HG03280 (cell line): ENCODE measurements at regions not wholly inside any gene's neighbourhood (a gene's known extent, or its start where the extent isn't known, plus 50 kb on each side); places are given as distances from the start of the nearest gene placed in this dataset.
"Not testable (repeated sequence)": the region's sequence is repeated elsewhere in the genome, so short reads cannot be mapped to it uniquely, and the experiment has no call there.

Experiments used
- ATAC-seq: cut with Tn5 transposase; IDR thresholded peaks from one replicate; pipeline ENCODE4 v1.9.1; 2021; ENCODE audit warnings: mild to moderate bottlenecking, moderate library complexity; ENCODE audit not compliant: unreplicated experiment

DNA sequence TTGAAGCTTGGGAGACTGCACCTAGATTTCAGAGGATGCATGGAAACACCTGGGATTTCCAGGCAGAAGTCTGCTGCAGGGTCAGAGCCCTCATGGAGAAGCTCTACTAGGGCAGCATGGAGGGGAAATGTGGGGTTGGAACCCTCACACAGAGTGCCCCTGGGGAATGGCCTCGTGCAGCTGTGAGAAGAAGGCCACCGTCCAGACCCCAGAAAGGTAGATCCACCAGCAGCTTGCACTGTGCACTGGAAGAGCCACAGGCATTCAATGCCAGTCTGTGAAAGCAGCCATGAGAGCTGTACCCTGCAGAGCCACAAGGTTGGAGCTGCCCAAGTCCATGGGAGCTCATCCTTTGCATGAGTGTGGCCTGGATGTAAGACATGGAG, 285.3 kb upstream of the FAM174A start:
- no peak for ATAC-seq

DNA sequence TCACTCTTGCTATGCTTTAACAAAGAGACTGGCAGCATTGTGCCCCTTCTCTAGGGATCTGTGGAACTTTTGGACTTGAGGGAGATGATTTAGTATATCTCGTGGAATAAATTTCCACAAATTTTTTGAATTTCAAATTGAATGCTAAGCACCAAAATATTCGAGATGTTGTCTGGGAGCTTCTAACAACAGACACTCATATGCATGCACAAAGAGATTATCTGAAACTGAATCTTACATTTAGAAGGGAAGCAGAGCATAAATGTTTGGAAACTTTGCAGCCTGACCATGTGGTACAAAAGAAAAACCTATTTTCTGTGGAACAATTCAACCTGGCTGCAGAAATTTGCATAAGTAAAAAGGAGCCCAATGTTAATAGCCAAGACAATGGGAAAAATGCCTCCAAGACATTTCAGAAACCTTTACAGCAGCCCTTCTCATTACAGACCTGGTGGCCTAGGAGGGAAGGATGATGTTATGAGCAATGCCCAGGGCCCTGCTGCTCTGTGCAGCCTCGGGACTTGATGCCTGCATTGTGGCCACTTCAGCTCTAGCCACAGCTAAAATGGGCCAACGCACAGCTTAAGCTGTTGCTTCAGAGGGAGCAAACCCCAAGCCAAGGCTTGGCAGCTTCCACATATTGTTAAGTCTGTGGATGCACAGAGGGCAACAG, 285.8 kb upstream of the FAM174A start:
- no peak for ATAC-seq

DNA sequence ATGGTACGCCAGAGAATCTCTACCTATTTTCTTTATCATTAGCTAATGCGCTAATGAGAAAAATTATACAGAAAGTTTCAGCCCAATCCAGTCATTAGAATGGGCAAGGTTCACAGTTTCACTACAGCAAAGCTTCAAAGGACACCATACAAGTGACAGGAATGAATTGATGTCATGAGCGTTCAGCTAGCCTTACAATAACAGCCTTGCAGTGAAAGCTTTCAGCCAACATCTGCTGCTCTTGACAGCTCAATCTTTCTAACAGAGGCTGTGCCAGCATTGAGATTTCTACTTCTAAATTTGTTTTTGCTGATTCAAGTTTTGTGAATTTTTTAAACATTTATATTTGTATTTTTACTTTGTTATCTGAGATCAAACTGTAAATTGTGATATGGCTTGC, 302.4 kb upstream of the FAM174A start:
- no peak for ATAC-seq

DNA sequence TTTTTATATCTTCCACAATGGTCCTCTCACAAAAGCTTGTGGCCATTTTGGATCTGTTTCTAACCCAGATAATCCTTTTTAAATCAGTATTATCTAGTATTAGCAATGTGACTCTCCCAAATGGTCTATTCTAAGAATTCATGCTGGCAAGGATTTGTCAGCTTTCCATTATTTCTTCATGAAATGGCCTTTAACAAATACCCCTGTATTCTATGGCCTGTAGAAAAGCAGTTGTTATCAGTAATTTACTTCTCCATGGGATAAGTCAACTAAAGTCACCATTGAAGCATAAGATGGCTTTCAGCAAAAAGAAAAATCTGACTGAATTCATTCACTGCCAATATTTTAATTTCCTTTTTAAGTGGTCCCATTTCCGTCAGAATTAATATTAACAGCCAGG, 346.4 kb upstream of the FAM174A start:
- ATAC-seq: no peak

DNA sequence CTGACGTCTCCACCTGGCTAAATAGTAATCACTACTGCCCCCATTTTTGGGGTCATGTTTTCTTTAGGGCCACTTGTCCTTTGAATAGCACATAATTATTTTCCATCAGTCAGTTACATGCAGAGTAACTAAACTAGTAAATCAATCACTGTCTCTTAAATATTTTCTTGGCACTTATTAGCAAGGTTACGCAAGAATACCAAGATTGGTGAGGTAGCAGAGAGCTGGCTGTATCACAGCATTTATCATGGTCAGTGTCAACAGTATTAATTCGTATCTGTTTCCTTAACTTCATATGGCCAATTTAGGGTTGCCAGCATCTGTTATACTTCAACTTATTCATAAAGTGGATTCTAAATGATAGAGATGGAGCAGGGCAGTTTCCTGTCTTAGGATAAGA, 346.8 kb upstream of the FAM174A start:
- ATAC-seq: no peak

DNA sequence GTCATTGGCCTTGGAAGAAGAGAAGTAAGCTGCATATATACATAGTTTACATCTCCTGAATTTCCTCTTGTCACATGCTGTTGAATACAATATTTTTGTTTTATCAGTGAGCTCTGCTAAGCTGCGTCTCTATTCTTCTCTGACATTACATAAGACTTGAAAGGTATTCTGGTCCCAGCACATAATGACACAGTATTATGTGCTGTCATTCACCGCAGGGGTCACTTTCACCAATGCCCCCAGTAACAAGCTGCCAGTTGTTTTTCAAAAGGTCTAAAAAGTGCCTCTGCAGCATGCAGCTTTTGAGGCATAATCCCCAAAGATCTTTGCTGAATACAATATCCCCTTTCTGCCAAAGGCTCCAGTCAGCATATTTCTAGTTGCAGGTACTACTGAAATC, 349.0 kb upstream of the FAM174A start:
- no peak for ATAC-seq

DNA sequence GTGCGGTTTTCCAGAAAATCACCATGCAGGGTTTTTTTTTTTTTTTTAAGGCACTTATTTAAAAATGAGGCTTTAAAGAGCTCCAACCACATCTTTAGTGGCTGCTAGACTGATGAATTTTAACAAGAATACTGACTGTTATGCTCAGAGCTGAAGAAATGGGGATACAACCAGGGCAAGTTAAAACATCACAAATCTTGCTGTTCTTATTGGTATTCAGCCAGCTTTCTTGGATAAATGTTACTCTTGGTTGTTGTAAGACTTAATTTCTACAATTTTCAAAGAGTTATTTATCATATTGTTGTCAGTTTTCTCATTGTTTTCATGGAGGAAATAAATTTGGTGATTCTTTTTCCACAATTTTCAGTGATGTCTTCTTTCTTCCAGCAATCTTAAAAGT, 352.8 kb upstream of the FAM174A start:
- ATAC-seq: no peak

DNA sequence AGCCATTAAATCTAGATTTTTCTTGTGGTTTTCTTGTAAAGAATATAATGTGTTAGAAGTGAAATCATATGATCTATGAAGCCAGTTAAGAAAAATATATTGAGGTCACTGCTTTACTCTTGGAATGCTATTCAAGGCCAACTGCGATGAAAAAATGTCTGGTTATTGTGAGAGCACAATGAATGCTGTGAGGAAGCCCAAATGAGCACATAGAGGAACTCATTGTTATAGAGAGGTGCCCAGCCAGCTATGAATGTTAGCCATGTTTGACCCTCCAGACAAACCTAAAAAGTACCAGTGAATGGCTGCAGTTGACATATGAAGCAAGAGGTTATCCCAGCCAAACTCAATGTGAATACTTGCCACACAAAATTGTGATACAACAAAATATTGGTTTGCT, 359.8 kb upstream of the FAM174A start:
- ATAC-seq: no peak

DNA sequence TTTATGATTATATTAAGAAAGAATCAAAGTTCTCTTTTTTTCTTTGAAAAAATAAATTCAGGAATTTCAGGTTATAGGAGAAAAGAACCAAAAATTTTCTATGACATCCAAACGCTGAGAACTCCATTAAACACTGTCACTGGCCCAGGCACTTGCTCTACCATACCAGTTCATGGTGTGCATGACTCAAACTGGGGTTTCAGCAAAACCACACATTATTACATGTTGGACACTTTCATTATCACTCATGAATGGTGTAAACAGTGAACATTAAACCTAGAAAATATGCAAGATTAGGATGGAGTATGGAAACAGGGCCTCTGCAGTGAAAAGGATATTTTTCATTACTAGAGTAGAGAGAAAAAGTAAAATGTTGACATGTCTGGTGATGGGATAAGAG, 369.9 kb upstream of the FAM174A start:
- peak; percentile 100 for ATAC-seq

DNA sequence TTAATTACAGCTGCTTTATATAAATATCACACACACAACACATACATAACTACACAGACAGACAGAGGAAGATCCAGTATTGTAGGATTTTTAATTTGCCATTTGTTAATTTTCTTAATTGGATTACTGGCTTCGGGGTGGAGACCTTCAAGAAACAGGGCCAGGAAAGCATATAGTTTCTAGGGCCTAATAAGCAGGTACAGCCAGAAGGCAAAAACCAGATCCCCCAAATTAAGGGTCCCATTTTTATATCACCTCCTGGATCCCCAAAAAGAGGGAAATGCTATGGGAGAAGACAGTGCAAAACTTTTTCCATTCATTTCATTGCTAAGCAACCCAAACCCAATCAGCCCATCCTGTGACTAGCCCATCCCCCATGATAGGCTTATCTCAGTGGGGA, 373.3 kb upstream of the FAM174A start:
- no peak for ATAC-seq

DNA sequence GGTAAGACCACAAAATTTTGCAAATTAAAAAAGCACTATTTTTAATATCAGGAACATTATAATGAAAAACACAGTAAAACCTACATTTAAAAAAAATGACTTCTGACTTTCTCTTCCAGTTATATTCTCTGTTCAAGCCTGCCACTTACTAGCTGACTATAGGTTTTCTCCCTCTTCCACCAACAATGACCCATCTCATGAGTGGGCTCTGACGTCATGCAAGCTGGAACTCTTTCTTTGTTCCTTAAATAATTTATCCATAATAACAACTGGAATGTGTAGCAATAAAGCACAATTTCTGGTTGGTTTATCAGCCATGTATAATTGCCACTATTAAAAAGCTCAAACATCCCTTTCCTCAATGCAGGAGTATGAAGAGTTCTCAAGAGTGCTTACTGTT, 378.1 kb upstream of the FAM174A start:
- ATAC-seq: no peak

DNA sequence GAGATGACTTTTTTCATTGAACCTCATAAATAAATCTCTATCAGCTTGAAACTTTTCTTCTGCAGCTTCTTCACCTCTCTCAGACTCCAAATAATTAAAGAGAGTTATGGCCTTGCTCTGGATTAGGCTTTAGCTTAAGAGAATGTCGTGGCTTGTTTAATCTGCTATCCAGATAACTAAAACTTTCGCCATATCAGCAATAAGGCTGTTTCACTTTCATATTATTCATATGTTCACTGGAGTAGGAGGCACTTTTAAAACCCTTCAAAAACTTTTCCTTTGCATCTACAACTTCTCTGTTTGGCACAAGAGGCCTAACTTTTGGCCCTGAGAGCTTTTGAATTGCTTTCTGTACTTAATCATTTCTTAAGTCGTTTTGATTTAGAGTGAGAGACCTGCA, 386.9 kb upstream of the FAM174A start:
- no peak for ATAC-seq

DNA sequence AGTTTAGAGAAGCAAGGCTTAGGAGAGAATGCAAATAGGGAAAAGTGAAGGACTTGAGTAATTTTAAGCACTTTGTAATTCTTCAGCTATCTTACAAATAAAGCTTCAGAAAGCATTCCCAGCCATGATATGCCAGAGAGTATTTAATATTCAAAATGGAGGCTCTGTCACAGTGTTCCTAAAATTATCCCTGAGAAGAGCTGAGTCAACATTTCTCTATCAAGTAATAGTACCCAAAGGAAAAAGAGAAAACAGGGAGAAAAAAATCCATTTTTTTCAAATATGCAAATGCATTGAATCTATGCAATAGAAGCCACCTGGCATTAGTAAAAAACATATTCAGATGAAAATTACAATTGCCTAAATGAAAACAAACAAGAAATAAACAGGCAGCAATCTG, 392.6 kb upstream of the FAM174A start:
- ATAC-seq: no peak

DNA sequence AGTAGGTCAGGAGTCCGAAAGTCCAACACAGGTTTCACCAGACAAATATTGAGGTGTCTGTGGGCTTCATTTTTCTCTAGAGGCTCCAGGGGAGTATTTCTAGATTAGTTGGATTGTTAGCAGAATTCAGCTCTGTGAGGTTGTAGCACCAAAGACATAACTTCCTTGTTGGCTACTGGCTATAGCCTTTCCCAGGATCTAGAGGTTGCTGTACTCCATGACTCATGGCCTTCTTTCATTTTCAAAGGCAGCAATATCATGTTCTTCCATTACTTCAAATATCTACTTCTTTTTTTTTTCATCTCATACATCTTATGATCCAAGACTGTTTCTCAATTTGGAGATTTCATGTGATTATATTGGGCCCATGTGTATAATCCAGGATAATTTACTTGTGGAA, 404.0 kb upstream of the FAM174A start:
- ATAC-seq: no peak

DNA sequence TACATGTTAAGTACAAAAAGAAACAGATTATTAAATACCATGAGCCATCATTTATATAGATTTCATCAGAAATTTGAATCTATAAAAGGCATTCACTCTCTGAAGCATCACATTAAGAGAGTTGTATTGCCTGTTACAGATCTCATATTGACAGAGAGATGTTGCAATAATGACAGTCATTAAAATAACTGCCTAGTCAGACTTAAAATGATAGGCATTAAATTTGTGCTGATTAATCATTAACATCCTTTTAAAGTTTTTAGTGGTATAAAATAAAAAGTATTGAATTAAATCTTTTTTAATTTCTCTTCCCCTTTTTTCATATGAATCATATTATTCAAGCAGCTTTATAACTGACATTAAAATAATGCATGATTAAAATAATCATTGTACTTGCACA, 404.9 kb upstream of the FAM174A start:
- ATAC-seq: no peak

DNA sequence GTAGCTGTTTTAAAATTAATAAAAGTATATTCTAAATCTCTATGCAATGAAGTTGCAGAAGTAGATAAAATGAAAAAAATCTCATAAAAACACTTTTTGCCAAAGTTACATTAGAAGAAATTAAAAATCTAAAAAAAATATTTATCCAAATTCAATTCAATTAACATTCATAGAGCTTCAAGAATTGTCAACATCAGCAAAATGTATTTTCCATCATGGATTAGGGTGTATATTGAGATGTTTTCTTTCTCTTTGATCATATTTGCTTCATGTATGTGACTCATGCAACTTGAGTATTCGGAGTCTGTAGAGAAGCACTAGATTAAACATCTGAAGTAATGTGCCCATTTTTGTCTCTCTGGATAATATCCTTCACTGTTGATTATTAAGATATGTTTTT, 415.3 kb upstream of the FAM174A start:
- no peak for ATAC-seq

DNA sequence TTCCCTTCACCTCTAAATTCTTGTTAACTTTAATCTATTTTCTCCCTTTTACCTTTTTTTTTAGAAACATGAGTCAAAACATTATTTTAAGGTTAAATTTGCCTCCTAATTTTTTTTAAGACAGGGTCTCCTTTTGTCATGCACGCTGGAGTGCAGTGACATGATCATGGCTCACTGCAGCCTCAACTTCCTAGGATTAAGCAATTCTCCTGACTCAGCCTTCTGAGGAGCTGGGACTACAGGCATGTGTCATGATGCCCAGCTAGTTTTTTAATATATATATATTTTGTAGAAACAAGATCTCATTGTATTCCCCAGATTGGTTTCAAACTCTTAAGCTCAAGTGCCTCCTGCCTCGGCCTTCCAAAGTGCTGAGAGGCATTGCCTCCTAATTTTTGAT, 424.7 kb upstream of the FAM174A start:
- no peak for ATAC-seq

DNA sequence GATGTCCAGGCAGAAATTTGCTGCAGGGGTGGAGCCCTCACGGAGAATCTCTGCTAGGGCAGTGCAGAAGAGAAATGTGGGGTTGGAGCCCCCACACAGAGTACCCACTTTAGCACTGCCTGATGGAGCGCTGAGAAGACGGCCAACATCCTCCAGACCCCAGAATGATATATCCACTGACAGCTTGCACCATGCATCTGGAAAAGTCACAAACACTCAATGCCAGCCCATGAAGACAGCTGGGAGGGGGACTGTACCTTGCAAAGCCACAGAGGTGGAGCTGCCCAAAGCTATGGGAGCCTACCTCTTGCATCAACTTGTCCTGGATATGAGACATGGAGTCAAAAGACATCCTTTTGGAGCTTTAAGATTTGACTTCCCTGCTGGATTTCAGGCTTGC, 426.3 kb upstream of the FAM174A start:
- ATAC-seq: no peak

DNA sequence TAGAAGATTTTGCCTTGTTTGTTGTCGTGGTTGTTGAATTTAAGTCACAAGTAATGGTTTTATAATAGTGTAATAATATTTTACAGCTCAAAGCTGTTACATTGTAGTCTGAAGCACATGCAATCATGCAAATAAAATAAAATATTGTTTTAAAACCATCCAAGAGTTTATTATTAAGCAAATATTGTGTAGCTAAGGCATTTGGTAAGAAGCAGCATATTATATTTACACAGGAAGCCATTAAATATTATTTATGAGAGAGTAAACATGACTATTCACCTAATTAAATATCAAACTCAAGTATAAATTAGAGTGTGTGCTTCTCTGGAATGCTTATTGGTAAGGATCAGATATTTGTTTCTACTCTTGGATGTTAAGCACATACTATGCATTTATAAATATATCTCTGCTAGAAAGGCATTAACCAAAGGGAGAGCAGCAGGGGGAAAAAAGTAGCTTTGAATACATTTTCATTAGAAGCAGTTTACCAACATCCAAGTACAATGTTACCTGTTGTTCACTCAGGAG, 431.5 kb upstream of the FAM174A start:
- ATAC-seq: not testable (repeated sequence)

DNA sequence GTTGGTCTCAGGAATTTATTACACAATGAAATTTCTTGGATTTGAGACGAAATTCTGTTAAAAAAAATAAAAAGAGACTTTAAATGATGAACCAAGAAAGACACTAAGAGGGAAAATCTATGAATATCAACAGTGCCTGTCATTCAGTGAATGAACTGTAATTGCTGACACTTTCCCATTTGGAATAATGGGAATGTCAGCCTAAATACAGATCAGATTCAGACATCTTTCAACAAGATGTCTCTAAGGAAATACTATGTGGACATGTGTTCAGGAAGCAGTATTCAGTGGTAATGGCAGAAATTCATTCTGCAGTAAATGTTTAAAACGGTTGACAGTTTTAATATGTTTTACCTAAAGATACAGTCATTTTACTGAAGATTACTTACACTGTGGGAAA, 433.7 kb upstream of the FAM174A start:
- not testable (repeated sequence) for ATAC-seq

DNA sequence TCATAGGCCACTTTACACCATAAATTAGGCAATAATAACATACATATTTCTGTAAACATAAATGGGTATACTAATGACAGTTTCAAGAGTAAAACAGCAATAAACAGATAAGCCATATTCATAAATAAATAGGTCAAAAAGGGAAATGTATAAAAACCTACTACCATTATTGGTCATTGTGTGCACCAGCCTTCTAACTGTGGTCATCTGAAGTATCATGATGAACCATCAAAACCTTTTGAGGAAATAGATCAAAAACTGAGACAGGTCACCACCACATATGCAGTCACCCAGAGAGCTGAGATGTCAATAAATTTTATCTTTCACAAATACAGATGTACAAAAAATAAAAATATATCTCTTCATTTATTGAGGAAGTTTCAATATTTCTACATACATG, 438.8 kb upstream of the FAM174A start:
- not testable (repeated sequence) for ATAC-seq

DNA sequence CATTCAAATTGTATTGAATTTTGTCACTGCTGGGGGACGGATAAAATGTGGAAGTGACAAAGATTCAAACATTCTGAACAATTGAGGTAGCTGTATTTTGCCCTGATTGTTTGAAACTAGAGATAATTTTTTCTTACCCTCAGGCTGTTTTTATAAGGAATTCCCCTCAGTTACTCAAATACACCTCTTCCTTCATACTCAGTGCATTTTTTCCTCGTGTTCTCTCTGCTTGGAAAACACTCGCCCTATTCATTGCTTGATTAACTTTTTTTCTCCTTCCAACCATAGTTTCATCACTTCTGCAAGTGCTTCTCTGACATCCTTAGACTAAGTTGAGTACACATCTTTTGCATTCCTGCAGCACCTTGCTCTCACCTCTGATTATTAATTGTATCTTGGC, 454.5 kb upstream of the FAM174A start:
- ATAC-seq: not testable (repeated sequence)

DNA sequence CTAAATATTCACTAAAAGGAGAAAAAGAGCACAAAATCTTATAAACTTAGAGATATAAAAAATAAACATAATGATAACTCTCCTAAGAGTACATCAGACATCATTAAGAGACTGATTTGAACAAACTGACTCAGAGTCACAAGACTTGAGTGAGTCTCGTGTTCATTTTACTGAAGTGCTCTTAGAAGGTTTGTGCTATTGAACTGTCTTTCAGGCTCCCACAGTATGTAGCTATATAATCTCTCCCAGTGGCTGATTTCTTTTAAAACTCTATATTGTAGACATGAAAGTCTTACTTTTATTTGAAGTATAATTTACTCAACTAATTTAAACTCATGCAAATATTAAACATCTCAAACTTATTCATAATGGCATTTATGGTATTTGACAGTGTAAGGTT, 456.0 kb upstream of the FAM174A start:
- not testable (repeated sequence) for ATAC-seq
